PC-3 (cell line): ENCODE measurements at regions not wholly inside any gene's neighbourhood (a gene's known extent, or its start where the extent isn't known, plus 50 kb on each side); places are given as distances from the start of the nearest gene placed in this dataset.

Source experiments
- CTCF ChIP-seq: fragments of 300-600 bp; sonication (generic); conservative IDR thresholded peaks from 2 replicates; pipeline ENCODE4 v1.5.1; 2017; ENCODE audit warnings: antibody characterized with exemption, low read depth, mild to moderate bottlenecking, low read length
- EZH2phosphoT487 ChIP-seq: fragments of 300-600 bp; sonication (generic); IDR thresholded peaks from 2 replicates; pipeline ENCODE4 v1.6.1; 2018; ENCODE audit warnings: mild to moderate bottlenecking, antibody characterized with exemption, low read length, borderline replicate concordance

GRCh38 chr1:66476774-66477173 is 57.2 kb upstream of the SGIP1 start:
- no peak for TF ChIP-seq CTCF
- TF ChIP-seq EZH2phosphoT487 = no peak
